Loucy (cell line): ENCODE measurements at regions not wholly inside any gene's neighbourhood (a gene's known extent, or its start where the extent isn't known, plus 50 kb on each side); places are given as distances from the start of the nearest gene placed in this dataset.

Experiments
- H2AFZ ChIP-seq: fragments of 200-600 bp; sonication (generic); 2 replicates; pipeline ENCODE4 v1.6.0; 2016; ENCODE audit warnings: antibody characterized with exemption, mild to moderate bottlenecking, low read length, moderate library complexity
- H3F3A ChIP-seq: fragments of 200-600 bp; 2 replicates; pipeline ENCODE4 v1.6.0; 2016; ENCODE audit warnings: antibody characterized with exemption, low read depth, mild to moderate bottlenecking
- H3K27me3 ChIP-seq: fragments of 200-600 bp; sonication (generic); 2 replicates; pipeline ENCODE4 v1.6.1; 2014; ENCODE audit warnings: low read length, mild to moderate bottlenecking; ENCODE audit not compliant: insufficient read depth, poor library complexity, severe bottlenecking
- H3K36me3 ChIP-seq: fragments of 200-600 bp; sonication (generic); 2 replicates; pipeline ENCODE4 v1.6.1; 2016; ENCODE audit warnings: low read length; ENCODE audit not compliant: insufficient read depth
- H3K4me1 ChIP-seq: fragments of 200-600 bp; sonication (generic); 2 replicates; pipeline ENCODE4 v1.5.1; 2014; ENCODE audit warnings: low read length, mild to moderate bottlenecking; ENCODE audit not compliant: insufficient read depth, poor library complexity, severe bottlenecking
- H3K4me2 ChIP-seq: fragments of 200-600 bp; sonication (generic); 2 replicates; pipeline ENCODE4 v1.6.0; 2014; ENCODE audit warnings: antibody characterized with exemption, low read length, low read depth, mild to moderate bottlenecking; ENCODE audit not compliant: poor library complexity, severe bottlenecking
- H3K4me3 ChIP-seq: fragments of 200-600 bp; sonication (generic); 2 replicates; pipeline ENCODE4 v1.5.1; 2014; ENCODE audit warnings: low read length, mild to moderate bottlenecking, mixed read lengths; ENCODE audit not compliant: poor library complexity, severe bottlenecking
- H3K79me2 ChIP-seq: fragments of 200-600 bp; sonication (generic); 2 replicates; pipeline ENCODE4 v1.6.1; 2014; ENCODE audit warnings: low read length; ENCODE audit not compliant: insufficient read depth
- H3K9ac ChIP-seq: fragments of 200-600 bp; sonication (generic); 2 replicates; pipeline ENCODE4 v1.6.0; 2014; ENCODE audit warnings: mild to moderate bottlenecking, low read depth, low read length, moderate library complexity; ENCODE audit not compliant: poor library complexity, severe bottlenecking
- H3K9me2 ChIP-seq: fragments of 200-600 bp; sonication (generic); replicated peaks from 2 replicates; pipeline ENCODE4 v1.6.1; 2016; ENCODE audit warnings: low read depth, low read length, mixed read lengths
- H3K9me3 ChIP-seq: fragments of 200-600 bp; sonication (generic); 2 replicates; pipeline ENCODE4 v1.6.1; 2014; ENCODE audit warnings: mild to moderate bottlenecking, antibody characterized with exemption, low read length, low read depth; ENCODE audit not compliant: insufficient read depth
- H4K20me1 ChIP-seq: fragments of 200-600 bp; sonication (generic); 2 replicates; pipeline ENCODE4 v1.6.0; 2014; ENCODE audit warnings: antibody characterized with exemption, low read length, mild to moderate bottlenecking; ENCODE audit not compliant: insufficient read depth, poor library complexity, severe bottlenecking
- CTCF ChIP-seq: fragments of 200-600 bp; sonication (generic); conservative IDR thresholded peaks from 2 replicates; pipeline ENCODE4 v1.5.1; 2014; ENCODE audit warnings: mild to moderate bottlenecking, antibody characterized with exemption, low read length
- EZH2phosphoT487 ChIP-seq: fragments of 200-600 bp; IDR thresholded peaks from 2 replicates; pipeline ENCODE4 v1.6.1; 2018; ENCODE audit warnings: antibody characterized with exemption, mild to moderate bottlenecking, moderate library complexity, borderline replicate concordance

GRCh38 chr13:39915418-39915817, 260.0 kb downstream of the COG6 start:
- H3K9me2 ChIP-seq, result no peaks in the 10 kb centered on the region
- no peaks in the 10 kb centered on the region for H3K79me2 ChIP-seq
- no peaks in the 10 kb centered on the region for H3K27me3 ChIP-seq
- no peaks in the 10 kb centered on the region for H3K4me1 ChIP-seq
- H3K4me2 ChIP-seq, result no peak overlapping the region
- H2AFZ ChIP-seq, result no peak overlapping the region
- H3F3A ChIP-seq, result no peaks in the 10 kb centered on the region
- H3K9ac ChIP-seq, result no peak overlapping the region
- H3K4me3 ChIP-seq, result no peak overlapping the region
- H3K9me3 ChIP-seq, result no peaks in the 10 kb centered on the region
- H3K36me3 ChIP-seq, result no peaks in the 10 kb centered on the region
- TF ChIP-seq EZH2phosphoT487 (no peak), CTCF (no peak)
- no peaks in the 10 kb centered on the region for H4K20me1 ChIP-seq

- Histone ChIP-seq H3K9me2 (no peaks in the 10 kb centered on the region), H3K4me2 (no peak overlapping the region), H4K20me1 (no peaks in the 10 kb centered on the region), H3K4me1 (no peaks in the 10 kb centered on the region), H3K4me3 (no peak overlapping the region), H3F3A (no peaks in the 10 kb centered on the region), H3K27me3 (no peaks in the 10 kb centered on the region), H3K9me3 (no peaks in the 10 kb centered on the region), H3K79me2 (no peaks in the 10 kb centered on the region), H2AFZ (no peak overlapping the region), H3K9ac (no peak overlapping the region), H3K36me3 (no peaks in the 10 kb centered on the region)
- no peak for TF ChIP-seq CTCF
- TF ChIP-seq EZH2phosphoT487, result no peak
Observed at GRCh38 chr13:39916330-39916729, 260.9 kb downstream of the COG6 start.

GRCh38 chr13:39918620-39919236, 263.3 kb downstream of the COG6 start:
- no peaks in the 10 kb centered on the region for H3K79me2 ChIP-seq
- H3K4me2 ChIP-seq, result no peak overlapping the region
- no peak overlapping the region for H2AFZ ChIP-seq
- TF ChIP-seq CTCF (no peak), EZH2phosphoT487 (no peak)
- H3K9me2 ChIP-seq, result no peaks in the 10 kb centered on the region
- no peaks in the 10 kb centered on the region for H3K9me3 ChIP-seq
- H3K4me3 ChIP-seq, result no peak overlapping the region
- no peaks in the 10 kb centered on the region for H3K4me1 ChIP-seq
- H3K36me3 ChIP-seq, result no peaks in the 10 kb centered on the region
- no peaks in the 10 kb centered on the region for H4K20me1 ChIP-seq
- H3F3A ChIP-seq, result no peaks in the 10 kb centered on the region
- H3K9ac ChIP-seq, result no peak overlapping the region
- no peaks in the 10 kb centered on the region for H3K27me3 ChIP-seq
